Hepatocyte (in vitro differentiated cells): ENCODE measurements at regions not wholly inside any gene's neighbourhood (a gene's known extent, or its start where the extent isn't known, plus 50 kb on each side); places are given as distances from the start of the nearest gene placed in this dataset.

ENCODE experiments used
- EZH2 ChIP-seq: fragments of 200-600 bp; sonication (generic); IDR thresholded peaks from 2 replicates; pipeline ENCODE4 v1.6.1; 2016; ENCODE audit warnings: antibody characterized with exemption, mild to moderate bottlenecking, borderline replicate concordance
- TF ChIP-seq, protein P1 (sequence below): fragments of 200-600 bp; sonication (generic); IDR thresholded peaks from 2 replicates; pipeline ENCODE4 v1.5.1; 2016; ENCODE audit warnings: antibody characterized with exemption, mild to moderate bottlenecking; ENCODE audit not compliant: poor library complexity

DNA sequence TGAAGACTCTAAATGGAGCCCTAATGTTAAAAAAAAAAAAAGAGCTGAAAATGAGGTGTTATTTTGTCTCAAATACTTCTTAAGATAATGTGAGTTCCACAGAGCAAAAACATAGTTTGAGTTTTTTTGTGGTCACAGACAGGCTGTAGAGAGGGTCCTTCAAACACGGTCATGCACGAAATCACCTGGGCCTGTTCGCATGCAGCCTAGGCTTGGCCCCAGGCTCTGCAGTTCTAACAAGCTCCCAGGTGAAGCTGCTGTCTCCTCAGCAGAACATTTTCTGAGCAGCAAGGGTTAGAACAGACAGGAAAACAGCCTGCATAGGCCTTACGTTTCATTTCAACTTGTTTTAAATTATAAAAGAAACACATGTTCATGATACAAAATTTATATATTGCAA, 65.4 kb upstream of the TBPL2 start:
- TF ChIP-seq EZH2: no peak
- TF ChIP-seq, protein P1, sequence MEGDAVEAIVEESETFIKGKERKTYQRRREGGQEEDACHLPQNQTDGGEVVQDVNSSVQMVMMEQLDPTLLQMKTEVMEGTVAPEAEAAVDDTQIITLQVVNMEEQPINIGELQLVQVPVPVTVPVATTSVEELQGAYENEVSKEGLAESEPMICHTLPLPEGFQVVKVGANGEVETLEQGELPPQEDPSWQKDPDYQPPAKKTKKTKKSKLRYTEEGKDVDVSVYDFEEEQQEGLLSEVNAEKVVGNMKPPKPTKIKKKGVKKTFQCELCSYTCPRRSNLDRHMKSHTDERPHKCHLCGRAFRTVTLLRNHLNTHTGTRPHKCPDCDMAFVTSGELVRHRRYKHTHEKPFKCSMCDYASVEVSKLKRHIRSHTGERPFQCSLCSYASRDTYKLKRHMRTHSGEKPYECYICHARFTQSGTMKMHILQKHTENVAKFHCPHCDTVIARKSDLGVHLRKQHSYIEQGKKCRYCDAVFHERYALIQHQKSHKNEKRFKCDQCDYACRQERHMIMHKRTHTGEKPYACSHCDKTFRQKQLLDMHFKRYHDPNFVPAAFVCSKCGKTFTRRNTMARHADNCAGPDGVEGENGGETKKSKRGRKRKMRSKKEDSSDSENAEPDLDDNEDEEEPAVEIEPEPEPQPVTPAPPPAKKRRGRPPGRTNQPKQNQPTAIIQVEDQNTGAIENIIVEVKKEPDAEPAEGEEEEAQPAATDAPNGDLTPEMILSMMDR: no peak
